Naive thymus-derived CD8-positive, alpha-beta T cell (primary cell): ENCODE measurements at regions not wholly inside any gene's neighbourhood (a gene's known extent, or its start where the extent isn't known, plus 50 kb on each side); places are given as distances from the start of the nearest gene placed in this dataset.

ENCODE experiments used
- ATAC-seq, 2 donors: fragments of 150-1000 bp; cut with Tn5 transposase in 1 of 2; sonication (Bioruptor Pico), chemical (Tn5 transposase) in 1 of 2; 1 replicate in 1 of 2; 2 replicates in 1 of 2; pipeline ENCODE4 v1.10.0; 2021; ENCODE audit warnings: mild to moderate bottlenecking in 2 of 2, moderate library complexity in 2 of 2
- POLR2A ChIA-PET: fragments of 350-600 bp; sonication (Branson Sonifier 250); formaldehyde crosslinking; loops from one replicate; lab custom pipeline; 2021; ENCODE audit warnings: antibody characterized with exemption; lab: Charles Lee
- DNase-seq, 10 donors: peaks; one replicate each; pipeline versions ENCODE4 v3.0.0 to v3.0.0-alpha.2; 2020 to 2022
- H3K27ac Mint-ChIP-seq, 10 donors: one replicate each; pipeline ENCODE4 v1.8.0; 2020 to 2022; ENCODE audit warnings: mild to moderate bottlenecking in 10 of 10, mixed read lengths in 10 of 10, moderate library complexity in 4 of 10, inconsistent platforms in 1 of 10
- H3K27me3 Mint-ChIP-seq, 5 donors: one replicate each; pipeline ENCODE4 v1.8.0; 2021 to 2022; ENCODE audit warnings: mixed read lengths in 5 of 5
- H3K36me3 Mint-ChIP-seq, 3 donors: one replicate each; pipeline ENCODE4 v1.8.0; 2020 to 2022; ENCODE audit warnings: mixed read lengths in 3 of 3, mild to moderate bottlenecking in 2 of 3, inconsistent platforms in 1 of 3
- H3K4me1 Mint-ChIP-seq, 4 donors: one replicate each; pipeline ENCODE4 v1.8.0; 2021 to 2022; ENCODE audit warnings: mixed read lengths in 4 of 4
- H3K4me3 Mint-ChIP-seq, 10 donors: one replicate each; pipeline ENCODE4 v1.8.0; 2020 to 2022; ENCODE audit warnings: mild to moderate bottlenecking in 10 of 10, mixed read lengths in 10 of 10, moderate library complexity in 6 of 10, inconsistent platforms in 1 of 10
- H3K9me3 Mint-ChIP-seq, 9 donors: one replicate each; pipeline ENCODE4 v1.8.0; 2020 to 2022; ENCODE audit warnings: mixed read lengths in 9 of 9, mild to moderate bottlenecking in 3 of 9, inconsistent platforms in 1 of 9, moderate library complexity in 1 of 9

GRCh38 chr5:159824188-159825161, 91.8 kb upstream of the ADRA1B start:
- ATAC-seq: no peak
- Mint-ChIP-seq H3K4me1 (no peaks in the 10 kb centered on the region), H3K4me3 (no peak overlapping the region), H3K27me3 (peaks cover 2 to 20% (median 4%) of the 10 kb centered on the region in 5 donors), H3K36me3 (no peaks in the 10 kb centered on the region), H3K27ac (no peak overlapping the region), H3K9me3 (no peaks in the 10 kb centered on the region)
- DNase-seq: no peak
- POLR2A ChIA-PET: no interaction called here

- Mint-ChIP-seq H3K9me3 (no peaks in the 10 kb centered on the region), H3K27me3 (peaks cover 2 to 23% (median 2%) of the 10 kb centered on the region in 5 donors), H3K27ac (no peak overlapping the region), H3K4me3 (no peak overlapping the region), H3K4me1 (no peaks in the 10 kb centered on the region), H3K36me3 (no peaks in the 10 kb centered on the region)
- no peak for DNase-seq
- POLR2A ChIA-PET: no interaction called here
- no peak for ATAC-seq
Measured at GRCh38 chr5:159825551-159826051, 90.7 kb upstream of the ADRA1B start.

- Mint-ChIP-seq H3K36me3 (no peaks in the 10 kb centered on the region), H3K27me3 (peaks cover 2 to 26% (median 2%) of the 10 kb centered on the region in 5 donors), H3K9me3 (no peaks in the 10 kb centered on the region), H3K4me3 (no peak overlapping the region), H3K27ac (no peak overlapping the region), H3K4me1 (no peaks in the 10 kb centered on the region)
- ATAC-seq (no peak), DNase-seq (no peak)
- POLR2A ChIA-PET: no interaction called here
Measured at GRCh38 chr5:159826351-159827214, 89.7 kb upstream of the ADRA1B start.

- Mint-ChIP-seq H3K4me3 (no peak overlapping the region), H3K4me1 (no peaks in the 10 kb centered on the region), H3K9me3 (no peaks in the 10 kb centered on the region), H3K27ac (no peak overlapping the region), H3K36me3 (no peaks in the 10 kb centered on the region), H3K27me3 (peaks cover 2 to 31% (median 7%) of the 10 kb centered on the region in 5 donors)
- POLR2A ChIA-PET: no interaction called here
- ATAC-seq (no peak), DNase-seq (no peak)
Measured at GRCh38 chr5:159827861-159828260, 88.4 kb upstream of the ADRA1B start.

- no peak overlapping the region for H3K27ac Mint-ChIP-seq
- DNase-seq (no peak), ATAC-seq (no peak)
- H3K4me3 Mint-ChIP-seq: no peak overlapping the region
- no peaks in the 10 kb centered on the region for H3K36me3 Mint-ChIP-seq
- POLR2A ChIA-PET: no interaction called here
- peaks cover 0 to 10% (median 4%) of the 10 kb centered on the region in 9 donors for H3K9me3 Mint-ChIP-seq
- peaks cover 0 to 2% (median 0%) of the 10 kb centered on the region in 4 donors for H3K4me1 Mint-ChIP-seq
- peaks cover 0 to 32% (median 9%) of the 10 kb centered on the region in 5 donors for H3K27me3 Mint-ChIP-seq
Measured at GRCh38 chr5:159832073-159832472, 84.2 kb upstream of the ADRA1B start.

- H3K36me3 Mint-ChIP-seq: no peaks in the 10 kb centered on the region
- DNase-seq (no peak), ATAC-seq (no peak)
- POLR2A ChIA-PET: no interaction called here
- H3K27me3 Mint-ChIP-seq: peaks cover 0 to 32% (median 9%) of the 10 kb centered on the region in 5 donors
- H3K27ac Mint-ChIP-seq: no peak overlapping the region
- H3K9me3 Mint-ChIP-seq: peaks cover 0 to 10% (median 4%) of the 10 kb centered on the region in 9 donors
- peaks cover 0 to 2% (median 0%) of the 10 kb centered on the region in 4 donors for H3K4me1 Mint-ChIP-seq
- H3K4me3 Mint-ChIP-seq: no peak overlapping the region
Measured at GRCh38 chr5:159833088-159833487, 83.2 kb upstream of the ADRA1B start.

- Mint-ChIP-seq H3K27me3 (peaks cover 0 to 32% (median 9%) of the 10 kb centered on the region in 5 donors), H3K4me3 (no peak overlapping the region), H3K27ac (no peak overlapping the region), H3K4me1 (peaks cover 0 to 2% (median 0%) of the 10 kb centered on the region in 4 donors), H3K9me3 (peaks cover 0 to 10% (median 4%) of the 10 kb centered on the region in 9 donors), H3K36me3 (no peaks in the 10 kb centered on the region)
- DNase-seq: no peak
- POLR2A ChIA-PET: no interaction called here
- ATAC-seq: no peak
Measured at GRCh38 chr5:159833846-159834245, 82.4 kb upstream of the ADRA1B start.

GRCh38 chr5:159835548-159835947, 80.7 kb upstream of the ADRA1B start:
- peaks cover 7 to 42% (median 17%) of the 10 kb centered on the region in 5 donors for H3K27me3 Mint-ChIP-seq
- no peak for DNase-seq
- no peak overlapping the region for H3K27ac Mint-ChIP-seq
- ATAC-seq: no peak
- peaks cover 0 to 10% (median 4%) of the 10 kb centered on the region in 9 donors for H3K9me3 Mint-ChIP-seq
- peaks cover 0 to 2% (median 0%) of the 10 kb centered on the region in 4 donors for H3K4me1 Mint-ChIP-seq
- no peak overlapping the region for H3K4me3 Mint-ChIP-seq
- no peaks in the 10 kb centered on the region for H3K36me3 Mint-ChIP-seq
- POLR2A ChIA-PET: no interaction called here

- ATAC-seq: no peak
- no peaks in the 10 kb centered on the region for H3K36me3 Mint-ChIP-seq
- H3K9me3 Mint-ChIP-seq: peaks cover 0 to 10% (median 4%) of the 10 kb centered on the region in 9 donors
- no peak overlapping the region for H3K27ac Mint-ChIP-seq
- H3K27me3 Mint-ChIP-seq: peaks cover 8 to 32% (median 18%) of the 10 kb centered on the region in 5 donors
- H3K4me3 Mint-ChIP-seq: no peak overlapping the region
- H3K4me1 Mint-ChIP-seq: peaks cover 0 to 2% (median 0%) of the 10 kb centered on the region in 4 donors
- POLR2A ChIA-PET: no interaction called here
- no peak for DNase-seq
Measured at GRCh38 chr5:159836691-159837090, 79.6 kb upstream of the ADRA1B start.

GRCh38 chr5:159837860-159838259, 78.4 kb upstream of the ADRA1B start:
- Mint-ChIP-seq H3K9me3 (peaks cover 0 to 10% (median 4%) of the 10 kb centered on the region in 9 donors), H3K4me3 (no peak overlapping the region), H3K27me3 (peaks cover 5 to 21% (median 15%) of the 10 kb centered on the region in 5 donors), H3K36me3 (no peaks in the 10 kb centered on the region), H3K4me1 (peaks cover 0 to 2% (median 0%) of the 10 kb centered on the region in 4 donors), H3K27ac (no peak overlapping the region)
- DNase-seq (no peak), ATAC-seq (no peak)
- POLR2A ChIA-PET: no interaction called here

- no peak for ATAC-seq
- Mint-ChIP-seq H3K9me3 (peaks cover 0 to 10% (median 4%) of the 10 kb centered on the region in 9 donors), H3K4me3 (no peak overlapping the region), H3K27me3 (peaks cover 5 to 15% (median 11%) of the 10 kb centered on the region in 5 donors), H3K27ac (no peak overlapping the region), H3K36me3 (no peaks in the 10 kb centered on the region), H3K4me1 (no peaks in the 10 kb centered on the region)
- no peak for DNase-seq
- POLR2A ChIA-PET: no interaction called here
Measured at GRCh38 chr5:159838551-159839222, 77.6 kb upstream of the ADRA1B start.
